ENCODE measurements at regions not wholly inside any gene's neighbourhood (a gene's known extent, or its start where the extent isn't known, plus 50 kb on each side); places are given as distances from the start of the nearest gene placed in this dataset.

GRCh38 chr6:108744244-108744972, 103.8 kb upstream of the ARMC2 start:
- Histone ChIP-seq H3K36me3 (no peaks in the 10 kb centered on the region), H3K27ac (no peak overlapping the region), H3K27me3 (no peaks in the 10 kb centered on the region), H3K9me3 (no peaks in the 10 kb centered on the region), H3K4me1 (peaks cover 0 to 27% (median 17%) of the 10 kb centered on the region in 4 donors), H3K4me3 (no peak overlapping the region)
- WGBS, 5 donors = 57 to 75% (median 67%) methylated on average over 8 of the region's 8 CpGs
- intact Hi-C loops (cut with DNase I; ENCODE audit: low total_unique reads) = no loop called here
- DNase-seq = no peak
- TF ChIP-seq CTCF (IDR thresholded peaks at IDR 0.05) = no peak
- TF ChIP-seq POLR2A (IDR thresholded peaks at IDR 0.05) = no peak
- no peak for TF ChIP-seq EP300 (IDR thresholded peaks at IDR 0.05)
- TF ChIP-seq POLR2AphosphoS5 (IDR thresholded peaks at IDR 0.05) = no peak

GRCh38 chr6:108744996-108745395, 103.2 kb upstream of the ARMC2 start:
- TF ChIP-seq EP300 (IDR thresholded peaks at IDR 0.05) (no peak), POLR2A (IDR thresholded peaks at IDR 0.05) (no peak), POLR2AphosphoS5 (IDR thresholded peaks at IDR 0.05) (no peak), CTCF (IDR thresholded peaks at IDR 0.05) (no peak)
- Histone ChIP-seq H3K4me1 (peaks cover 0 to 21% (median 12%) of the 10 kb centered on the region in 4 donors), H3K36me3 (no peaks in the 10 kb centered on the region), H3K27ac (no peak overlapping the region), H3K9me3 (no peaks in the 10 kb centered on the region), H3K4me3 (no peak overlapping the region), H3K27me3 (no peaks in the 10 kb centered on the region)
- intact Hi-C loops (cut with DNase I; ENCODE audit: low total_unique reads) = no loop called here
- 83 to 93% (median 88%) methylated on average over 5 of the region's 5 CpGs for WGBS, 5 donors
- DNase-seq = no peak

- Histone ChIP-seq H3K27ac (no peak overlapping the region), H3K4me3 (no peak overlapping the region), H3K27me3 (no peaks in the 10 kb centered on the region), H3K4me1 (peaks cover 0 to 17% (median 9%) of the 10 kb centered on the region in 4 donors), H3K9me3 (no peaks in the 10 kb centered on the region), H3K36me3 (no peaks in the 10 kb centered on the region)
- TF ChIP-seq POLR2A (IDR thresholded peaks at IDR 0.05) (no peak), CTCF (IDR thresholded peaks at IDR 0.05) (no peak), EP300 (IDR thresholded peaks at IDR 0.05) (no peak), POLR2AphosphoS5 (IDR thresholded peaks at IDR 0.05) (no peak)
- intact Hi-C loops (cut with DNase I; ENCODE audit: low total_unique reads) = no loop called here
- DNase-seq = no peak
- WGBS, 5 donors = 92 to 100% (median 98%) methylated on average over 2 of the region's 2 CpGs
Measured at GRCh38 chr6:108745664-108746336, 102.4 kb upstream of the ARMC2 start.

GRCh38 chr6:108746366-108746765, 101.9 kb upstream of the ARMC2 start:
- H3K36me3 ChIP-seq = no peaks in the 10 kb centered on the region
- H3K27me3 ChIP-seq = no peaks in the 10 kb centered on the region
- TF ChIP-seq POLR2AphosphoS5 (IDR thresholded peaks at IDR 0.05) = no peak
- TF ChIP-seq EP300 (IDR thresholded peaks at IDR 0.05) = no peak
- no peak for TF ChIP-seq CTCF (IDR thresholded peaks at IDR 0.05)
- TF ChIP-seq POLR2A (IDR thresholded peaks at IDR 0.05) = no peak
- peak in 1 of 2 donors; percentile 36 for DNase-seq
- H3K9me3 ChIP-seq = no peaks in the 10 kb centered on the region
- peak overlapping the region in 2 of 5 donors; percentile 11 to 18 for H3K27ac ChIP-seq
- peaks cover 0 to 14% (median 8%) of the 10 kb centered on the region in 4 donors for H3K4me1 ChIP-seq
- intact Hi-C loops (cut with DNase I; ENCODE audit: low total_unique reads) = no loop called here
- 75 to 97% (median 91%) methylated on average over 4 to 5 of the region's 5 CpGs for WGBS, 5 donors
- H3K4me3 ChIP-seq = no peak overlapping the region

Data from stomach (tissue), 8 donors.